ENCODE measurements at regions not wholly inside any gene's neighbourhood (a gene's known extent, or its start where the extent isn't known, plus 50 kb on each side); places are given as distances from the start of the nearest gene placed in this dataset.
"Not testable (repeated sequence)": the region's sequence is repeated elsewhere in the genome, so short reads cannot be mapped to it uniquely, and the experiment has no call there.

- not testable (repeated sequence) for DNase-seq (ENCODE audit: low read depth in 2 of 2, low spot score in 1 of 2)
Measured at GRCh38 chr10:46796351-46796750, 114.9 kb upstream of the PTPN20 start.

- not testable (repeated sequence) for DNase-seq (ENCODE audit: low read depth in 2 of 2, low spot score in 1 of 2)
Measured at GRCh38 chr10:46802010-46802409, 109.2 kb upstream of the PTPN20 start.

- DNase-seq (ENCODE audit: low read depth in 2 of 2, low spot score in 1 of 2), result not testable (repeated sequence)
Measured at GRCh38 chr10:46803082-46803481, 108.1 kb upstream of the PTPN20 start.

GRCh38 chr10:46810222-46810621 is 101.0 kb upstream of the PTPN20 start:
- not testable (repeated sequence) for DNase-seq (ENCODE audit: low read depth in 2 of 2, low spot score in 1 of 2)

DNA sequence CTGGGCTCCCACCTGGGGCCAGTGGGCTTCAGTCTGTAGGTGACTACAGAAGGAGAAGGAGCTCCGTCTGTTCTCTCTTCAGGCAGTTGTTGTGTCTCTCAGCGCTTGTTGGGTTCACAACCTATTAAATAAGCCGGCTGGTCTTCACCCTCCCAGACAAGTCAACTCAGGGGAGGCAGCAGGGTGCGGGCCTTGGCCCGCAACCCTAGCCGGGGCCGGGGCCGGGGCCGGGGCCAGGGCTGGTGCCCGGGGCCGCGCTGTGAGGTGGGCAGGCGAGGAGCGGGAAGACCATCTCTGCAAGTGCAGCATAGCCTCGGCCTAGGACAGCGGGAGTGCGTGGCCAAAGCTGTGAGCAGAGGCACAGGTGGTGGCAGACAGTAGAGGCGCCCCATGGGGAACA is 95.1 kb upstream of the PTPN20 start:
- not testable (repeated sequence) for DNase-seq (ENCODE audit: low read depth in 2 of 2, low spot score in 1 of 2)

DNA sequence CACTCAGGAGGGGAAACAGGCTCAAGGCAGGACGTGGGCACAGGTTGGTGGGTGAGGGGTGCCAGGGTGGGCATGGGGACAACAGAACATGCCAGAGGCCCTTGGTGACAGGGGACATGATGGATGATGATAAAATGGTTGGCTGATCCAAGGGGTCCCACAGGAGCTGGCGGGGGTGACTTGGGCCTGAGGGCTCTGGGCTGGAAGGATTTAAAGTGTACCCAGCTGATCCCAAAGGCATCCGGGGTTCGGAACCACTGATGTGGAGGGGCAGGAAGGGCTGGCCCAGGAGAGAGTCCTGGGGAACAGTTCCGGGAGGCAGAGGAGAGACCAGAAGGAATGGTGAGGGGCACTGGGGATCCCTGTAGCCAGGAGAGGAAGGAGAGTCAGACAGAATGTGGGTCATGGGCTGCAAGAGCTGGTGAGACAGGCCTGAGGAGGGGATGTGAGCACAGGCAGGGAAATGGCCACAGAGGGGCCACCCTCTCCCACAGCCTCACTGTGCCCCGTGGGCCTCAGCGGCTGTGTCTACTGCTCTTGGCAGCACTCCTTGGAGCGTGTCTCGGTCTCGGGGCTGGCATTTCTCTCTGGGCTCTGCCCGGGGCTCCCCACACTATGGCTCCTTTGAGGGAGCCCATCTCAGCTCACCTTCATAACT is 70.7 kb upstream of the PTPN20 start:
- DNase-seq (ENCODE audit: low read depth in 2 of 2, low spot score in 1 of 2), result not testable (repeated sequence)

DNA sequence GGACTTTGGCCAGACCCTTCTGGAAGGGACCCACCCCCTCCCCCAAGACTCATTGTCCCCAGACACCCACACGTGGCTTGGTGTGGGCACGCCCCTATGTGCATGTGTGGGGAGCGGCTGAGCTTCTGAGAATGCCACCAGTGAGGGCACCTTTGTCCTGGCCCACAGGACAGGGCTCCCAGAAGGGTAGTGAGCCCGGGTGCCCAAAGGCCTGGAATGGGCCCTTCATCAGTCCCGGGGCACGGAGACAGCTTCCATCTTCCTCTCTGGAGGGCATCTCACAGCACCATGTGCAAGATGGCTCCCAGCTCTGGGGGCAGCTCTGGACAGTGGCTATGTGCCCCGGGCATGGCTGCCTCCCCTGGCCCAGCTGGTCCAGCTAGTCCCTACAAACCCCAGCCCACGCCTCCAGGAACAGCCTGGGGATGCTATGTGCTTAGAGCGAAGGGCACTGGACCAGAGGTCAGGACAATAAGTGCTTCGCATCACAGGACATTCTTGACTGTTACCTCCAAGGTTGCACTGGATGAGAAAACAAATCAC is 70.1 kb upstream of the PTPN20 start:
- DNase-seq (ENCODE audit: low read depth in 2 of 2, low spot score in 1 of 2), result not testable (repeated sequence)

- DNase-seq (ENCODE audit: low read depth in 2 of 2, low spot score in 1 of 2), result not testable (repeated sequence)
Measured at GRCh38 chr10:46845194-46845593, 66.0 kb upstream of the PTPN20 start.

- DNase-seq (ENCODE audit: low read depth in 2 of 2, low spot score in 1 of 2), result not testable (repeated sequence)
Measured at GRCh38 chr10:46845640-46846039, 65.6 kb upstream of the PTPN20 start.

DNA sequence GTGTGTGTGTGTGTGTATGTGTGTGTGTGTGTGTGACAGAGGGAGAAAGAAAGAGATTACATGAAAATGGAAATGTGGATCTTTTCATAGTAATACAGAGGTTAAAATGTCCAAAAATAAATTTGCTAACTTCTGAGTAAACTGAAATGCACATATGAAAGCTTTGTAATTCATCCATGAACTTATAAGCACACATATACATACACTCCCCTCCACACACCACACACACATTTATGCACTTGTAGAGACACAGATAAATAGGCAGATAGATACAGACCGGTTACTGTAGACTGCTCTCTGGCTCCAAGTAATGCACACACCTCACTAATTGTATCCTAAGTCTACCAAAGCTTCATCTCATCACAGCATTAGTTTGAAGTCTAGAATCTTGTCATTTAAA is 50.5 kb upstream of the PTPN20 start:
- DNase-seq (ENCODE audit: low read depth in 2 of 2, low spot score in 1 of 2), result not testable (repeated sequence)

All from stimulated activated CD8-positive, alpha-beta memory T cell treated with anti-CD3 and anti-CD28 coated beads, Interleukin-4, amount 100 ng/mL, for 1 hour (primary cell).